RWPE2 (cell line): ENCODE measurements at regions not wholly inside any gene's neighbourhood (a gene's known extent, or its start where the extent isn't known, plus 50 kb on each side); places are given as distances from the start of the nearest gene placed in this dataset.

ENCODE experiments used
- ATAC-seq: fragments of 200-7000 bp; cut with Tn5 transposase; 3 replicates; pipeline ENCODE4 v1.9.1; 2021; ENCODE audit warnings: low read depth
- DNase-seq: peaks from one replicate; pipeline ENCODE4 v3.0.0-alpha.2; 2020; ENCODE audit warnings: low spot score
- H3K27ac ChIP-seq: fragments of 450-650 bp; 2 replicates; pipeline ENCODE4 v1.5.1; 2017; ENCODE audit warnings: mild to moderate bottlenecking; ENCODE audit not compliant: poor library complexity, severe bottlenecking
- H3K27me3 ChIP-seq: fragments of 250-450 bp; sonication (Bioruptor Pico); 2 replicates; pipeline ENCODE4 v1.5.1; 2021; ENCODE audit warnings: mild to moderate bottlenecking, moderate library complexity; ENCODE audit not compliant: insufficient read depth, poor library complexity, severe bottlenecking
- H3K36me3 ChIP-seq: fragments of 250-450 bp; sonication (Bioruptor Pico); 2 replicates; pipeline ENCODE4 v1.5.1; 2020; ENCODE audit warnings: low read depth, mild to moderate bottlenecking, moderate library complexity
- H3K4me1 ChIP-seq: fragments of 250-450 bp; sonication (Bioruptor Pico); 2 replicates; pipeline ENCODE4 v1.5.1; 2021; ENCODE audit warnings: mild to moderate bottlenecking, moderate library complexity; ENCODE audit not compliant: insufficient read depth, poor library complexity, severe bottlenecking
- H3K4me3 ChIP-seq: fragments of 250-450 bp; sonication (Bioruptor Pico); 2 replicates; pipeline ENCODE4 v1.5.1; 2021; ENCODE audit warnings: mild to moderate bottlenecking, moderate library complexity; ENCODE audit not compliant: severe bottlenecking
- H3K9me3 ChIP-seq: fragments of 250-450 bp; sonication (Bioruptor Pico); 2 replicates; pipeline ENCODE4 v1.5.1; 2021; ENCODE audit warnings: mild to moderate bottlenecking, moderate library complexity; ENCODE audit not compliant: severe bottlenecking
- TF ChIP-seq, protein P1 (sequence below): fragments of 450-650 bp; IDR thresholded peaks from one replicate; pipeline ENCODE4 v1.5.1; 2017; ENCODE audit warnings: mild to moderate bottlenecking, moderate library complexity; ENCODE audit not compliant: poor library complexity, severe bottlenecking

DNA sequence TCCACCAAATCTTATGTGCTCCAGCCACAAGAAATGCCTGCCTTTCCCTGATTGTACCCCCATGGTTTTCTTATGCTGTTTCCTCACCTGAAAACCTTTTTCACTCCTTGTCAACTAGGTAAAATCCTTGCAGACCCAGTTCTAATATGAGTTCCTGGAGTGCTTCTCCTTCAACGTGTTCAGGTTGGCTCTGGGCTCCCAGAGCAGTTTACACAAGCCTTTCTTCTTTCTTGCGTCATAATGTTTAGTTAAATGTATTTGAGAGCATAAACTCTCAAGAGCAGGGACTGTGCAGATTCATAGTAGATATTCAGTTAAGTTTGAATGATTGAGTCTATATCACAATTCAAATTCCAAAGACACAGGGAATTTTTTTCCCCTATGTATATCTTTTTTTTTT is 484.8 kb upstream of the CCDC196 start:
- TF ChIP-seq, protein P1, sequence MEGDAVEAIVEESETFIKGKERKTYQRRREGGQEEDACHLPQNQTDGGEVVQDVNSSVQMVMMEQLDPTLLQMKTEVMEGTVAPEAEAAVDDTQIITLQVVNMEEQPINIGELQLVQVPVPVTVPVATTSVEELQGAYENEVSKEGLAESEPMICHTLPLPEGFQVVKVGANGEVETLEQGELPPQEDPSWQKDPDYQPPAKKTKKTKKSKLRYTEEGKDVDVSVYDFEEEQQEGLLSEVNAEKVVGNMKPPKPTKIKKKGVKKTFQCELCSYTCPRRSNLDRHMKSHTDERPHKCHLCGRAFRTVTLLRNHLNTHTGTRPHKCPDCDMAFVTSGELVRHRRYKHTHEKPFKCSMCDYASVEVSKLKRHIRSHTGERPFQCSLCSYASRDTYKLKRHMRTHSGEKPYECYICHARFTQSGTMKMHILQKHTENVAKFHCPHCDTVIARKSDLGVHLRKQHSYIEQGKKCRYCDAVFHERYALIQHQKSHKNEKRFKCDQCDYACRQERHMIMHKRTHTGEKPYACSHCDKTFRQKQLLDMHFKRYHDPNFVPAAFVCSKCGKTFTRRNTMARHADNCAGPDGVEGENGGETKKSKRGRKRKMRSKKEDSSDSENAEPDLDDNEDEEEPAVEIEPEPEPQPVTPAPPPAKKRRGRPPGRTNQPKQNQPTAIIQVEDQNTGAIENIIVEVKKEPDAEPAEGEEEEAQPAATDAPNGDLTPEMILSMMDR: no peak
- no peaks in the 10 kb centered on the region for H3K36me3 ChIP-seq
- H3K9me3 ChIP-seq: peaks cover 3% of the 10 kb centered on the region
- no peaks in the 10 kb centered on the region for H3K4me1 ChIP-seq
- DNase-seq (no peak), ATAC-seq (no peak)
- H3K27ac ChIP-seq: no peak overlapping the region
- H3K27me3 ChIP-seq: no peaks in the 10 kb centered on the region
- no peak overlapping the region for H3K4me3 ChIP-seq

DNA sequence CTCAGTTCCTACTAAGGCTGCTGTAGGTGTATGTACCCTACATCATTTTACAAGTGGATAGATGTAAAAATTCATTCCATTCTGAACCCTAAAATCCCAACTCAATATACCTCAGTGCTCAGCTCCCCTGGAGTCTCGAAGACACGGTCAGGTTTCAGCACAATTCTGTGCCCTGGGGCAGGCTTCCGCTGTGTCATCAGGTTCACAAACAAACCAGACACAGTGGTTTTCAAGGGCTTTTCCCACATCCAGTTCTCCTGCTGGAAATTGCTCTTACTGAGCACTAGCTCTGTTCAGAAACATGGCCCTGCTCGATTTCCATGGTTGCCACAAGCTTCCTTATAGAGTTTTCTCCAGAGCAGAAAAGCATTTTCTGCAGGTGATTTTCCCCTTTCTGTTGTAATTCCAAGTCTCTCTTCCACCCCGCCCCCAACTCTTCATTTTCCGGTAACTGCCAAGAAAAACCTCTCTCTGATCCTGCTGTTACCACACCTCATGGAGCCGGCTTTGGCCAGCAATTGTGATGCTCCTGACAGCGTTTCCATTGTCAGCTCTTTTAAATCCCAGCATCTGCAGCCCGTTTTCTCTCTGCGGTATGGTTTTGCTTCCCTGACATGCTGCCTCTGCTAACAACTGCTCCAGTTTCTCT is 483.0 kb upstream of the CCDC196 start:
- Histone ChIP-seq H3K27me3 (no peaks in the 10 kb centered on the region), H3K4me3 (no peak overlapping the region), H3K9me3 (peaks cover 3% of the 10 kb centered on the region), H3K4me1 (no peaks in the 10 kb centered on the region), H3K27ac (no peak overlapping the region), H3K36me3 (no peaks in the 10 kb centered on the region)
- no peak for DNase-seq
- TF ChIP-seq, protein P1: no peak
- peak; percentile 72 for ATAC-seq

DNA sequence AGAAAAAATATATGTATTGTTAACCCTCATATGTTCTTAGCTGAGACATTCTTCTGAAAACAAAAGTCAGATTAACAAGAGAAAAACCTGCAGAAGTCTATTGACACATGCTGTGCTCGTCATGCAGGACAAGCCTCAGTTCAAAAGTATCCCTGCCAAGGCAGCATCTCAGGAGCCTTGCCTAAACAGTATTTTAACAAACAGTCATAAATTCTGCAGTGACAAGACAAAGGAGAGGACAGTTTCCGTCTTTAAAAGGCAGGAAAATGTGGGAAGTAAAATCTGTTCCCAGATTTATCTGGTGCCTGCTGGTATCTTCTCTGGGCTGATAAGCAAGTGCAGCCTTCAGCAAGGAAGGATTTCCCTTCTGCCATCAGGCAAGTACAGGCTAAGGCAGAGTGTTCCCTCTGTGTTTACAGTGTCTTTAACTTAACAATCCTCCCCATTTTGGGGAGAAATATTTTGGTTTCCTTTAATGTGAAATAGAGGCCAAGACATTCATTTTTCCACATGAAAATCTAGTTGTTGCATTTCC is 480.2 kb upstream of the CCDC196 start:
- ATAC-seq (no peak), DNase-seq (no peak)
- TF ChIP-seq, protein P1: no peak
- H3K27ac ChIP-seq: no peak overlapping the region
- H3K4me1 ChIP-seq: no peaks in the 10 kb centered on the region
- H3K27me3 ChIP-seq: no peaks in the 10 kb centered on the region
- no peaks in the 10 kb centered on the region for H3K9me3 ChIP-seq
- no peak overlapping the region for H3K4me3 ChIP-seq
- no peaks in the 10 kb centered on the region for H3K36me3 ChIP-seq

DNA sequence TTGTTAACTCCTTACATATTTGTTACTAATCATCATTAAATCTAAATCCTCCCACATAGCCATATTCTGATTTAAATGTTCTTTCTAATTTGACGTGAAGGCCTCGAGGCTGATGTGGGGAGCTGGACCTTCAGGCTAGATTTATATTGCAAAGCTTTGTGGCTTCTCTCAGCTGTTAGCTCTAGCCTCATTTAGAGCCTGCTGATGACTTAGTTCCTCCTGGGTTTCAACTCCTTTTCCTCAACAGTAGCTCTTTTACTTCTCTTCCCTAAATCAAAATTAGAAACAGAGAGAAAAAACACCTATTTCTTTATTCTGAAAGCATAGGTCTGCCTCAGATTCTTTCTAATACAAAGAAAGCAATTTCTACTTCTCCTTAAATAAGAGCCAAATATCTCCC is 477.5 kb upstream of the CCDC196 start:
- Histone ChIP-seq H3K36me3 (no peaks in the 10 kb centered on the region), H3K4me3 (no peak overlapping the region), H3K4me1 (no peaks in the 10 kb centered on the region), H3K27ac (no peak overlapping the region), H3K9me3 (no peaks in the 10 kb centered on the region), H3K27me3 (no peaks in the 10 kb centered on the region)
- TF ChIP-seq, protein P1: no peak
- ATAC-seq: no peak
- DNase-seq: no peak

DNA sequence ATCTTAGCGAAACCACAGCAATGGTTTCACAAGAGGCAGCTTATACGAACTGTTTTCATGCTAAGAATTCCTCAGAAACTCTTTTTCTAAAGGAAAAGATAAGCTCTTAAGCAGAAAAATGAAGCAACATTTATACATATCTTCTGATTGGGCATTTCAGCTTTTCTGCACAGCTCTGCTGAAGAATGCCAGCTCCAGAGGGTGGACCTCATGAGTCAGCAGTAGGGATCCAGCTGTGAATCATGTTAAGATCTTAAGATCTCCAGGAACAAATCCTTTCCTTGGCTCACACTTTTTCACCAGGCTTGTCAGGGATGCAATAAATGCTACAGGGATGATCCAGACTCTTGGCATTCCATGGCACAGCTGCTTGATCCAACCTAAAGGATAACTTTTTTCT is 477.1 kb upstream of the CCDC196 start:
- H3K9me3 ChIP-seq: no peaks in the 10 kb centered on the region
- no peak overlapping the region for H3K27ac ChIP-seq
- TF ChIP-seq, protein P1: no peak
- H3K36me3 ChIP-seq: no peaks in the 10 kb centered on the region
- ATAC-seq (peak; percentile 98), DNase-seq (no peak)
- H3K27me3 ChIP-seq: no peaks in the 10 kb centered on the region
- H3K4me1 ChIP-seq: no peaks in the 10 kb centered on the region
- no peak overlapping the region for H3K4me3 ChIP-seq
